GM18508 (cell line): ENCODE measurements at regions not wholly inside any gene's neighbourhood (a gene's known extent, or its start where the extent isn't known, plus 50 kb on each side); places are given as distances from the start of the nearest gene placed in this dataset.
"Not testable (repeated sequence)": the region's sequence is repeated elsewhere in the genome, so short reads cannot be mapped to it uniquely, and the experiment has no call there.

Experiments
- ATAC-seq: cut with Tn5 transposase; IDR thresholded peaks from one replicate; pipeline ENCODE4 v1.9.1; 2021; ENCODE audit warnings: moderate number of reproducible peaks; ENCODE audit not compliant: insufficient read depth, unreplicated experiment

DNA sequence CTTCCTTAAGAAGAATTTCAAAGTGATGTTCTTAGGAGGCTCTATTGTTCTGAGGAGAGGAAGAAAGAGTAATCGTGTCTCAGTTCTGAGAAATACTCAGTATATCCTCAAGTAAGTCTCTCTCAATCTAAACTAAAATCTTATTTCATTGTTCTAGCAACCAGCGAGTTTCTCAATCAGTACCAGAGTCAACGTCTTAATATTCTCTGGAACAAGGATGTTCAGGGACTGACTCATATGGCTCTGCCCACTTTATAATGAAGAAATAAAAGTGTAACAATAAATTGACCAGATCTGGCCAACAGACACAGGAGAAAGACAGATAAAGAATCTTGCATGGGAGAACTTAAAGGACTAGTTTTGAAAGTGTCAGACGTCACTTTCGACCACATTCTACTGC is 469.8 kb upstream of the FLRT2 start:
- no peak for ATAC-seq

DNA sequence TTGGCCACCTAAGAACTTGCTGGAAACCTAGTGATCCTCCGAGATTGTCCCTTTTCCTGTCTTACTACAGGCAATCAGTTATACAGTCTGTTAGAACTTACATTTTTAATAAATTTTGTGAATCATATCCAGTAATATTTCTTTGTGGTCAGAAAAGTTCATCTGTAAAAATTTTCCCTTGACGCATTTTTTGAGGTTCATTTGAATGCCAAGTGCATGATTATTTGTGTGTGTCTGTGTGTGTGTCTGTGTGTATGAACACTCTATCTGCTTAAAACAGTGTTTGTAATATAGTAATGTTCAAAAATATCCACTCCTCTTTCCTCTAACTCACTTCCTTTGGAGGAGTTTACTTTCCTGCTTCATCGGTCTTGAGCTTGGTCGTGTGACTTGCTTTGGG is 468.7 kb upstream of the FLRT2 start:
- no peak for ATAC-seq

DNA sequence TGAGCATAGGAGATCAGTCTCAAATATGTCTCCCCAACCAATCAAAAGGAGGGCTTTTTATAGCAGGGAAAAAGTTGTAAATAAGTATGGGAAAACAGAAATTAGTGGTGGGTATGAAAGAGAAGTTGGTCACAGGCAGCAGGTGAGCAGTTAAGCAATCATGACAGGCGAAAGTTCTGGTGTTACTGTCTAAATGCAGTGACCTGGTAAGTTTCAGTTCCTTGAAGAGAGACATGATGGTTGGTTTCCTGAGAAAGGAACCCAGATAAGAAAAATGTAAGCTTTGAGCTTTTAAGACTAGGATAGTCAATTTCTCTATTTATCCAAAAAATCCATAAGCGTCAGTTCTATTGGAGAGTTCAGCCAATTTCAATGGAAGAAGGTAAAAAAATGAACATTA is 466.2 kb upstream of the FLRT2 start:
- no peak for ATAC-seq

DNA sequence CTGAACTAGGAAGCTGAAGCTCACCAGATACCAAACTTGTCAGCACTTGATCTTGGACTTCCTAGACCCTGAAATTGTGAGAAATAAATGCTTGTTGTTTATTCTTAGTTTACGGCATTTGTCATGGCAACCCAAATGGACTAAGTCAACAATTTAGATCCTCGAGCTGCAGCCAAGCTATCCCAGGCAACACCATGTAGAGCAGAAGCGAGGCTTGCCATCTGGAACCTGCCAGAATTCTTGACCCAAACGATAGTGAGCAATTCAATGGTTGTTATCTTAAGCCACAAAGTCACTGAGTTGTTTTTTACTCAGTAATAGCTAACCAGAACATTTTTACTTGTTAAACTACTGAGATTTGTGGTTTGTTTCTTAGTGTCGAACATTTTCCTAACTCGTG is 458.5 kb upstream of the FLRT2 start:
- ATAC-seq, result no peak

DNA sequence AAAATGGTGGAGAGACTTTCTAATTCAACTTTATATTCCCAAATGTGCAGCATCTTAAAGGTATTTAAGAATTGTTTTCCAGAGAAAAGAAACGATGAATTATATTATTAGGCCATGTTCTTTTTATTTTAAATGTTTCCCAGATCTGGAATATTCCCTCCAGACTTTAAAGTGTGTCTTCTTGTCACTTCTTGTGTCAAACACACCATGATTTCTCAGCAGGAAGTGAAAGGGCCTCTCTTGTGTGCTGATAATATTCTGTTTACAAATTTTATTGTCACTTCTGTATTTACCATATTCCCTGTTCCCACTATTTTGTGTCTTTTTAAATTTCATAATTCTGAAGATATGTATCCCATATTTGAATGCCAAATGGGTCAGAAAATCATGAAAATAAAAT is 455.0 kb upstream of the FLRT2 start:
- no peak for ATAC-seq

DNA sequence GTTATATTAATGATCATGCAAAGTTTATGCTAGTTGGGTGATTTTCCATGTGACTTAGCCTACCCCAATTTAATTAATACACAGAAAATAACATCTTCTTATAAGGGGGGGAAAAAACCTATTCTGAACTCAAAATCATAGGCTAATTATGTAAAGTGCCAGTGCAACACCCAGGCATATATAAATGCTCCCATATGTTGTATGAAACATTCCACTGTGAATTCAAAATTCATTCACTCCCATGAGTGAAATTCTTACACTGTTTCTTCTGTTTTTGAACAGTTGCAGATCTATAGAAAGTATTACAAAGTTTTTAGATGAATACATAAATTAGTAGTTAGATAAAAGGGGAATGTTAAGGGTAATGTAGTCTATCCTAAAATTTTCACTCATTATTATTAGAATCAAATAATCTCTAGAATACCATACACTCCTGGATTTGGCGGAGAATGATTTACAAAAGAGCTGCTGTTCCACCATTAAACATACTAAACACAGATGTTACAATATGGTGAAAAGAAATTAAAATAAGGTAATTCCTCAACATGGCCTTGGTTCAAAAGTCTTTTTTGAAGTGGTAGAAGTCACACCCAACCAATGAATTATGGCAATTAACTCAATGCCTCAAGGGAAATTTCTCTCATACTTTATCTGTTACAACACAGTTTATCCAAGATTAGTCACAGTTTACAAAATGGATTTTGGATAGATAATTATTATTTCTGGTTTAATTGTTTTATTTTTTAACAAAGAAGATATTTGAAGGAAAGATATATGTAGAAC is 454.1 kb upstream of the FLRT2 start:
- ATAC-seq, result no peak

DNA sequence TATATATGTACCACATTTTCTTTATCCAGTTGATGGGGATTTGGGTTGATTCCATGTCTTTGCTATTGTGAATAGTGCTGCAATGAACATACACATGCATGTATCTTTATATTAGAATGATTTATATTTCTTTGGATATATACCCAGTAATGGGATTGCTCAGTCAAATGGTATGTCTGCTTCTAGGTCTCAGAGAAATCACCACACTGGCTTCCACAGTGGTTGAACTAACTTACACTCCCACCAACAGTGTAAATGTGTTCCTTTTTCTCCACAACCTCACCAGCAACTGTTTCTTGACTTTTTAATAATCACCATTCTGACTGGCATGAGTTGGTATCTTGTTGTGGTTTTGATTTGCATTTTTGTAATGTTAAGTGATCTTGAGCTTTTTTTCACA is 452.2 kb upstream of the FLRT2 start:
- not testable (repeated sequence) for ATAC-seq

DNA sequence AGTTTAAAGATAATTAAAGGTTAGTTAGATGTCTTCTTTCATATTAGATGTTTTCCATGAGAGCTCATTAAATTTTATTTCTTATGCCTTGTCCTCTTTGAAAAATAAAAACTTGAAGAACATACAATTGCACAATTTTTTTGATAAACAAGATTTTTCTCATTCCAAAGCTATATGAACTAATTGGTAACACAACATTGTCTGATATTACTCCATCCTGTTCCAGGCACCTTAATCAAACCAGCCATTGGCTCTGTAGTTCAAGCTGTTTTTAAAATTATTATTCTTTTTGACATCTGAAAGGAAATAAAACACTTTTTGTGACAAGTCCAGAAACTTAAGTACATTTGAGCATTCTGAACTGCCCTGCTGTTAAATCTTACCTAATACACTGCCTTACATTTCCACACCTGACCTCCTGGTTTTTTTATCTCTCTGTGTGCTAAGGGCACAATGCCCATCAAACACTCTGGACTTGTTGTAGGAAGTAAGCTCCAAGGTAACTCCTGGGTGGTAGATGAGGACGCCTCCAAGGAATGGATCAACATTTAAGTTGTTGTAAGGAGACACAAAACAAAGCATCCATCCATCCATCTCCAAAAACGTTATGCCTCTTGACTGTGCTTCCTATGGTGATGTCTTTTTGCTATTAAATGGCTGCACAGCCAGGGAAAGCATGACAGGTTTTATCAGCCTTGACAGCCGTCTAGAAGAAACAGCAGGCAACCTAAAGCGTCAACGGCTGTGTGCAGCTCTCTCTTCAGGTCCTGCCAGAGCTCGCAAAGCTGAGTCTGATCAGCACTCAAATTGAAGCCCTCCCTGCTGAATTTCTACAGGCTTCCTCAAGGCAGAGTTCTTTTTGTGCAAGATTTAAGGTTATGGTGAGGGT is 449.9 kb upstream of the FLRT2 start:
- no peak for ATAC-seq

DNA sequence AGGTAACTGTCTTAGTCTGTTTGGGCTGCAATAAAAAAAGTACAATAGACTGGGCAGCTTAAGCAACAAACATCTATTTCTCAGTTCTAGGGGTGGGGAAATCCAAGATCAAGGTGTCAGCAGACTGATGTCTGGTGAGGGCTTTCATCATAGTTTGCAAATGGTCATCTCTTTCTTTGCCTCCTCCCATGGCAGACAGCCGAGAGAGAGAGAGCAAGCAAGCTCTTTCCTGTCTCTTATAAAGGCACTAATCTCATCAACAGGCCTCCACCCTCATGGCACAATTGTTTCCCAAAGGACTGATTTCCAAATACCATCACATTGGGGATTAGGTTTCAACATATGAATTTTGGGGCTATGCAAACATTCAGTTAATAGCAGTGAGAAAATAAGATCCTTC is 445.6 kb upstream of the FLRT2 start:
- no peak for ATAC-seq

DNA sequence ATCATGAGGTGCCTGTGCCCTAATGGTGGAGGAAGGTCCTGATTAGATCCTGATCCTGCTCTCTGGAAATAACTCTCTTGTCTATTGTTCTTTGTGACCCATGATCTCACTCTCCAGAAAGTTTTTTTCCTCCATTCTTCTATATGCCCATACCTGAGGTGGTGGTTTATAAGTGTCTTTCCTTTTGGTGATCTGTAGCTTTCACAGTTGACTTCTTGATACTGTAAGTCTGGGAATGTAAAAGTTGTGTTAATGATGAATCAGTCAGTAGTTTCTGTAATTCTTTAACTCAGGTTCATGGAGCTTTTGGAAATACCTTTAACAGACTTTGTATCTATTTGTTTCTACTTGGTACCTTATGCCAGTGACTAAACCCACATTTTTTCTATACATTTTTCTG is 444.0 kb upstream of the FLRT2 start:
- ATAC-seq, result no peak

DNA sequence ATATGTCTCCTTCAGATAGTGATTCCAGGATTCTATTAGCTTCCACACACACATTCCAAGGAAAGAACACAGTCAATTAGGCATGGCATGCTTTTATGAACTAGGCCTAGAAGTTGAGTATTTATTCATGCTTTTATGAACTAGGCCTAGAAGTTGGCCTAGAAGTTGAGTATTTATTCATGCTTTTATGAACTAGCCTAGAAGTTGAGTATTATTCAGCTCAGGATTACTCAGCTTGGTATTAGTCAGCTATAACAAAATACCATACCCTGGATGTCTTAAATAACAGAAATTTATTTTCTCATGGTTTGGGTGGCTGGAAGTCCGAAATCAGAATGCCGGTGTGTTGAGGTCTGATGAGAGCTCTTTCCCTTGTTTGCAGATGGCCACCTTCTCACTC is 442.7 kb upstream of the FLRT2 start:
- ATAC-seq, result no peak

DNA sequence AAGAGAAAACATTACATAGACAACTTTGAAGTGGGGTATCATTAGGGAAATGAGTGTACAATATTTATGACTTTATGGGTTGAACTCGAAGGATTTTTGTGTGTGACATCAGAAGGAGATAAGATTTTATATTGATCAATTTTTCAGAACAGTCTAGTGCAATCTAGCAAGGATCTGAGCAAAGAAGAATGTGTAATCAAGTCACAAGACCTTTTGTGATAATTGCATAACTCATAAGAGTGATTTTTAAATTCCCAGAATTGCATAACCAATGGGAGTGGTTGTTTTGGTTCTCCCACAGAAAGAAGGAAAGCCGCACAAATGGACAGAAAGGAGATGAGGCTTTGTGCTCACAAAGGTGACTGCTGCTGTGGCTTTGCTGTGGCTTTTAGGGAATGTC is 441.8 kb upstream of the FLRT2 start:
- ATAC-seq, result no peak

DNA sequence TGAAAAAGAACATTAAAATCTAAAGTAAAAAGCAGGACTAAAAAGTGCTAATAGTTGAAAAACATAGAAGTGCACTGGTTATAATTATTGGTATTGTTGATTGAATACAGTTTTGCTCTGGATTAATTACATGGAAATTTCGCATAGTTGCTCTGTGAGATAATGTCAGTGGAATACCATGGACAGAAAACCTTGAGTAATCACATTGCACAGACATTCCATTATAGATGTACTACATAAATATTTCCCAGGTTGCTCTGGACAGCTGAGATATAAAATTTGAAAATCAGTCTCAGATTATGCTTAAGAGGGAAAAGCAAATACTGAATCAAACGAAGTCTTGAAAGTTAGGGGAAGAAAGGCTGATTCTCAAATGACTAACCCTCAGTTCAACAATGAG is 439.3 kb upstream of the FLRT2 start:
- ATAC-seq, result no peak

DNA sequence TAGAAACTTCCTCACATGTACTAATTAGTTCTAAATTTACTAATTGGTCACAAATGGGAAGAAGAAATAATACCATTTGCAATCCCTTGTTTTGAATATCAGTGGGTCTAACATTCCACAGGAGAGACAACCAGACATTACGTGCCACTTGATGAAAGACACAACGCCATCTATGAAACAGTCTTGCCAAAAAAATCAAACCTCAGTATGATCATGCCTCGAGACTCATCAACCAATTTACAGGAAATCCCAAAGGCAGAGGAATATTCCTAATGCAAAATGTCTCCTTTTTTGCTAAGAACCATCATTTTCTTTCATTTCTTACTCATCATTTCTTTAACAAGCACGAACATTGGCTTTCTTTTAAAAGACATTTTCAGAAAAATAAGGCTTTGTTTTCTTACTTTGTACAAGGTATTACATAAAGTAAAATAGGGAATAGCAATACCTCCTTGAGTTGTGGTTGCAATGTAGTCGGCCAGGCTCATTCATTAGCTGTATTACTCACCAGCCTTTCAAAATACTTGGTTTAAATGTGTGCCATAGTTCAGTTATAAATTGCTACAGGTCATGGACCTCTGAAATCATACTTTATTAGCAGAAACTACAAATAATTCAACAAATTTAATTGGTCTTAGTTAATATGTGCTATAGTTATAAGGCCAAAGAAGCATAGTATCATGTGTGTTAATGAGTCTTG is 436.2 kb upstream of the FLRT2 start:
- no peak for ATAC-seq

DNA sequence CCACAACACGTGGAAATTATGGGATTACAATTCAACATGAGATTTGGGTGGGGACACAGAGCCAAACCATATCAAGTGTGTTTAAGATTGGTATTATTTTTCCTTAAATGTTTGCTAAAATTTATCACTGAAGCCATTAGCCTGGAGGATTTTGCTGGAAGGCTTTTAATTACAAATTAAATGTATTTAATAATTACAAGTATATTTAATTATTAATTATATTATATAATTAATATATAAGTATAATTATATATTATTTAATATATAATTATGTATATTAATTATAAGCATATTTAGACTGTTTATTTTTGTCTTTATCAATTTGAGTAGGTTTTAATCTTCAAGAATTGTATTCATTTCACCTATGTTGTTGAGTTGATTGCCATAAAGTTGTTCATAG is 427.4 kb upstream of the FLRT2 start:
- ATAC-seq, result no peak

DNA sequence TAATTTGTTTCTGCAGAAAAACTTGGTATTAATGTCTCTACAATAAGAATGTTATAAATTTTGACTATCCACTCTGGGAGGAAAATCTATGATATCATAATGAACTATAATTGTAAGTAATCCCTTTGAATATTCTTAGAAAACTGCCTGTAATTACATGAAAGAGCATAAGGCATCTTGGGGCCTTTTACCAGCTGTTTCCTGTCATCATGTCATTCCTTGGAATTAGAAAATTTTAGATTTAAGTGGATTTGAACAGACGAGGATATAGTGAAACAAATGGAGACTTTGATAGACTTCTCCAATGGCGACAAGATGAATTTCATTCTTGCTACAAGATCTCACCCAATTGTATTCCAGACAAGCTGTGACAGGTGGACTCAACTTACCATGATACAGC is 423.4 kb upstream of the FLRT2 start:
- ATAC-seq, result no peak

DNA sequence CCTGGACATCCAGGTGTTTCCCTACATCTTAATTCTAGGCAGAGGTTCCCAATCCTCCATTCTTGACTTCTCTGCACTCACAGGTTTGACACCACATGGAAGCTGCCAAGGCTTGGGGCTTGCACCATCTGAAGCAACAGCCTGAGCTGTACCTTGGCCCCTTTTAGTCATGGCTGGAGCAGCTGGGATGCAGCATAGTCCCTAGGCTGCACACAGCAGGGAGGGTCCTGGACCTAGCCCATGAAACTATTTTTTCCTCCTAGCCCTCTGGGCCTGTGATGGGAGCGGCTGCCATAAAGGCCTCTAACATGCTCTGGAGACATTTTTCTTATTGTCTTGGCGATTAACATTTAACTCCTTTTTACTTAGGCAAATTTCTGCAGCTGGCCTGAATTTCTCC is 417.2 kb upstream of the FLRT2 start:
- ATAC-seq, result no peak

DNA sequence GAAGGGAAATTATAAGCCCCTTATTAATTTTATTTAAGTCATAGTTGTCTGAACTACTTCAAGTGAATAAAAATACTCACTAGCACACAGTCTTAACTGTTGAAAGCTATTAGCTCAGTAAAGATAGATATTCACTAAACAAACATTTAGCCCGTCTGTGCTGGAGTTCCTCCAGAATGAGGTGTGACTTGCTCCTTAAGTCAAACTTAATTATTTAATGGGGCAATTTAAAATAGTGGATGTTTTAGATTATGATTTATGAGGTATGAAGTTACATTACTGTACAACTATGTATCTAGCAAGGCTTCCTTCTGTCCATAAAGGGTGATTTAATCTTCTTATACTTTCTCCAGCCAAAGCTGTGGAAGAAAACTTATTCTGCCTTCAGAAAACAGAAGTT is 414.0 kb upstream of the FLRT2 start:
- ATAC-seq, result no peak

DNA sequence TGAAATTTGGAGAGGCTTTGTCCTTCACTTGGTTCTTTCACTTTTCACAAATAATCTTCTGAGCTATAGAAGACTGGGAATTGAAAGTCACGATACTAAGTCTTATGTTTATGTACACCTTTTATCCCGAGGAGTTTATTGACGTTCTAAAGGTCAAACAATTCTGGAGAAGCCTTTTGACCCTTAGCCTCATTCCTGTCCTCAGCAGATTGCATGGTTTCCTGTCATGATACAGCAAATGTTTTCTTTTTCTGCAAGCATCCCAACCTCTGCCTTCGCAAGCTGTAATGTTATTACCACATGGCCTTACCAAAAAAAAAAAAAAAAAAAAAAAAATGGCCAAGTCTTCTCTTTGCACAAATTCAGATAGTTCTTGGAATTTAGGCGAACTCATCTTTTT is 411.7 kb upstream of the FLRT2 start:
- no peak for ATAC-seq

DNA sequence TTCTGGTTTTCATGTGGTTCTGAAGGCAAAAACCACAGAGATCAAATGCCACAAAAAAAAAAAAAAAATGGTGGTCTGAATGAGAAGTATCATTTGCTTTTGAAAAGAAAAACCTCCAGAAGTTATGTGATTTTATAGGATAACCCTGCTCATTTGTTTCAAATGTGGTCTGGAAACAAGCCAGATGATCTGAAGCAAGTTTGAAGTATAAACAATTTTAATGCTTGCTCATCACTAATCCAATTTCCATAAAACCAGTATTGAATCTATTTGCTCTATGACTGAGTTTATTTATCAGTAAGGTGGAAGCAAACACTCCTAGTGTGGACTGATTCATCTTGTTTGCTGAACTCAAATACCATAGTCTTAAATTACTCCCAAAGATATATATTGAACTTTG is 407.3 kb upstream of the FLRT2 start:
- no peak for ATAC-seq

DNA sequence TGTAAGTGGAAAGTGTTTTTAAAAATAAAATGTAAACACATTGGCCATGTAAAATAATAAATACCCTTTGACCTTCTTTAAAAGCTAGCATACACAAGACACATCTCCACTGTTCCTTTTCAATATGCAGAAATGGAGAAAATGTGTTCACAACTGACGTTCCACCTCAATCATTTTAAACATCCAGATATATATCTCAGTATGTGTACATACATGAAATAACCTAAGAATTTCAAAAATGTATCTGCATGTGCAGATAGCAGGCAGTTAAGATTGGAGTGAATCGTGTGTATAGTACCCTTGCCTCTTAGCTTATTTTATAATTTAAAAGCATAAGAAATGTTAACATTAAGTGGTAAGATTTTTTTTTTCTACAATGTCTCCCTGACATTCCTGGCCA is 406.2 kb upstream of the FLRT2 start:
- no peak for ATAC-seq
